NT2/D1 (cell line): ENCODE measurements at regions not wholly inside any gene's neighbourhood (a gene's known extent, or its start where the extent isn't known, plus 50 kb on each side); places are given as distances from the start of the nearest gene placed in this dataset.

ENCODE experiments used
- DNase-seq: peaks from one replicate; pipeline ENCODE4 v3.0.0-alpha.2; 2011; ENCODE audit warnings: low read depth, low spot score
- H3K27me3 ChIP-seq: 2 replicates; pipeline ENCODE4 v1.6.0; 2011; ENCODE audit warnings: mild to moderate bottlenecking; ENCODE audit not compliant: insufficient read length, insufficient read depth
- H3K36me3 ChIP-seq: 2 replicates; pipeline ENCODE4 v1.6.1; 2011; ENCODE audit warnings: mild to moderate bottlenecking, low read length, mixed read lengths; ENCODE audit not compliant: insufficient read depth, insufficient read length
- H3K4me1 ChIP-seq: 2 replicates; pipeline ENCODE4 v1.5.1; 2011; ENCODE audit not compliant: insufficient read depth, insufficient read length
- H3K4me3 ChIP-seq: 2 replicates; pipeline ENCODE4 v1.5.1; 2011; ENCODE audit warnings: low read depth; ENCODE audit not compliant: insufficient read length
- H3K9ac ChIP-seq: 2 replicates; pipeline ENCODE4 v1.6.0; 2011; ENCODE audit warnings: low read depth; ENCODE audit not compliant: insufficient read length
- H3K9me3 ChIP-seq: 2 replicates; pipeline ENCODE4 v1.5.1; 2011; ENCODE audit warnings: mild to moderate bottlenecking, low read length; ENCODE audit not compliant: insufficient read depth
- SUZ12 ChIP-seq: IDR thresholded peaks from 2 replicates; pipeline ENCODE4 v1.6.1; 2011; ENCODE audit not compliant: insufficient read length, insufficient read depth; ENCODE audit errors: extremely low read depth
- YY1 ChIP-seq: IDR thresholded peaks from 2 replicates; pipeline ENCODE4 v1.6.1; 2011; ENCODE audit not compliant: insufficient read length, insufficient read depth
- ZNF274 ChIP-seq: IDR thresholded peaks from 2 replicates; pipeline ENCODE4 v1.6.1; 2011; ENCODE audit warnings: mild to moderate bottlenecking, low read depth, low read length

- Histone ChIP-seq H3K36me3 (no peaks in the 10 kb centered on the region), H3K27me3 (no peaks in the 10 kb centered on the region), H3K4me1 (no peaks in the 10 kb centered on the region), H3K4me3 (no peak overlapping the region), H3K9me3 (no peaks in the 10 kb centered on the region), H3K9ac (no peak overlapping the region)
- TF ChIP-seq YY1 = no peak
- TF ChIP-seq SUZ12 = no peak
- TF ChIP-seq ZNF274 = no peak
- no peak for DNase-seq
Observed at GRCh38 chr2:167550448-167550847, 662.2 kb downstream of the XIRP2 start.

GRCh38 chr2:167548396-167548795 is 660.1 kb downstream of the XIRP2 start:
- no peaks in the 10 kb centered on the region for H3K36me3 ChIP-seq
- no peaks in the 10 kb centered on the region for H3K9me3 ChIP-seq
- TF ChIP-seq ZNF274 = no peak
- TF ChIP-seq SUZ12 = no peak
- no peak for TF ChIP-seq YY1
- no peak for DNase-seq
- H3K27me3 ChIP-seq = no peaks in the 10 kb centered on the region
- H3K4me3 ChIP-seq = no peak overlapping the region
- H3K9ac ChIP-seq = no peak overlapping the region
- no peaks in the 10 kb centered on the region for H3K4me1 ChIP-seq

- H3K9ac ChIP-seq = no peak overlapping the region
- DNase-seq = no peak
- TF ChIP-seq YY1 (no peak), SUZ12 (no peak), ZNF274 (no peak)
Observed at GRCh38 chr2:167544602-167545001, 656.3 kb downstream of the XIRP2 start.

GRCh38 chr2:167543721-167544120 is 655.4 kb downstream of the XIRP2 start:
- TF ChIP-seq SUZ12 (no peak), ZNF274 (no peak), YY1 (no peak)
- Histone ChIP-seq H3K27me3 (no peaks in the 10 kb centered on the region), H3K36me3 (no peaks in the 10 kb centered on the region), H3K4me1 (no peaks in the 10 kb centered on the region), H3K9me3 (no peaks in the 10 kb centered on the region), H3K9ac (no peak overlapping the region), H3K4me3 (no peak overlapping the region)
- DNase-seq = no peak

More at GRCh38 chr2:167544602-167545001, 656.3 kb downstream of the XIRP2 start:
- Histone ChIP-seq H3K27me3 (no peaks in the 10 kb centered on the region), H3K36me3 (no peaks in the 10 kb centered on the region), H3K4me1 (no peaks in the 10 kb centered on the region), H3K9me3 (no peaks in the 10 kb centered on the region), H3K4me3 (no peak overlapping the region)

- no peaks in the 10 kb centered on the region for H3K36me3 ChIP-seq
- no peaks in the 10 kb centered on the region for H3K27me3 ChIP-seq
- DNase-seq = no peak
- H3K9ac ChIP-seq = no peak overlapping the region
- no peaks in the 10 kb centered on the region for H3K9me3 ChIP-seq
- TF ChIP-seq YY1 (no peak), SUZ12 (no peak), ZNF274 (no peak)
- H3K4me1 ChIP-seq = no peaks in the 10 kb centered on the region
- no peak overlapping the region for H3K4me3 ChIP-seq
Observed at GRCh38 chr2:167537743-167538142, 649.5 kb downstream of the XIRP2 start.

GRCh38 chr2:167534443-167534842 is 646.2 kb downstream of the XIRP2 start:
- Histone ChIP-seq H3K9ac (no peak overlapping the region), H3K27me3 (no peaks in the 10 kb centered on the region), H3K36me3 (no peaks in the 10 kb centered on the region), H3K4me3 (no peak overlapping the region), H3K4me1 (no peaks in the 10 kb centered on the region), H3K9me3 (no peaks in the 10 kb centered on the region)
- no peak for DNase-seq
- no peak for TF ChIP-seq YY1
- no peak for TF ChIP-seq ZNF274
- no peak for TF ChIP-seq SUZ12

- no peaks in the 10 kb centered on the region for H3K27me3 ChIP-seq
- TF ChIP-seq SUZ12 (no peak), YY1 (no peak), ZNF274 (no peak)
- H3K9ac ChIP-seq = no peak overlapping the region
- H3K36me3 ChIP-seq = no peaks in the 10 kb centered on the region
- no peaks in the 10 kb centered on the region for H3K9me3 ChIP-seq
- H3K4me1 ChIP-seq = no peaks in the 10 kb centered on the region
- no peak for DNase-seq
- no peak overlapping the region for H3K4me3 ChIP-seq
Observed at GRCh38 chr2:167524786-167525185, 636.5 kb downstream of the XIRP2 start.
